GM13977 (cell line): ENCODE measurements at regions not wholly inside any gene's neighbourhood (a gene's known extent, or its start where the extent isn't known, plus 50 kb on each side); places are given as distances from the start of the nearest gene placed in this dataset.

Experiments used
- DNase-seq: peaks from one replicate; pipeline ENCODE4 v3.0.0; 2012; ENCODE audit warnings: low spot score
- in situ Hi-C: fragments of 300-500 bp; cut with MboI; formaldehyde crosslinking; loops from one replicate; pipeline ENCODE4 v1.12.0; 2022; ENCODE audit warnings: low sequenced_read_pairs, low pct_unique_long_range_greater_than_20kb, mixed read lengths, inconsistent platforms; ENCODE audit not compliant: unreplicated experiment
- TF ChIP-seq, protein P1 (sequence below): IDR thresholded peaks from 2 replicates; pipeline ENCODE4 v1.5.1; 2012; ENCODE audit warnings: mild to moderate bottlenecking, control low read depth; ENCODE audit not compliant: insufficient read depth; ENCODE audit errors: extremely low read depth, missing control alignments

GRCh38 chr13:95385373-95385772 is 84.1 kb upstream of the ABCC4 start:
- DNase-seq = no peak
- in situ Hi-C loops = no loop called here
- TF ChIP-seq, protein P1, sequence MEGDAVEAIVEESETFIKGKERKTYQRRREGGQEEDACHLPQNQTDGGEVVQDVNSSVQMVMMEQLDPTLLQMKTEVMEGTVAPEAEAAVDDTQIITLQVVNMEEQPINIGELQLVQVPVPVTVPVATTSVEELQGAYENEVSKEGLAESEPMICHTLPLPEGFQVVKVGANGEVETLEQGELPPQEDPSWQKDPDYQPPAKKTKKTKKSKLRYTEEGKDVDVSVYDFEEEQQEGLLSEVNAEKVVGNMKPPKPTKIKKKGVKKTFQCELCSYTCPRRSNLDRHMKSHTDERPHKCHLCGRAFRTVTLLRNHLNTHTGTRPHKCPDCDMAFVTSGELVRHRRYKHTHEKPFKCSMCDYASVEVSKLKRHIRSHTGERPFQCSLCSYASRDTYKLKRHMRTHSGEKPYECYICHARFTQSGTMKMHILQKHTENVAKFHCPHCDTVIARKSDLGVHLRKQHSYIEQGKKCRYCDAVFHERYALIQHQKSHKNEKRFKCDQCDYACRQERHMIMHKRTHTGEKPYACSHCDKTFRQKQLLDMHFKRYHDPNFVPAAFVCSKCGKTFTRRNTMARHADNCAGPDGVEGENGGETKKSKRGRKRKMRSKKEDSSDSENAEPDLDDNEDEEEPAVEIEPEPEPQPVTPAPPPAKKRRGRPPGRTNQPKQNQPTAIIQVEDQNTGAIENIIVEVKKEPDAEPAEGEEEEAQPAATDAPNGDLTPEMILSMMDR = no peak

GRCh38 chr13:95385798-95386197 is 84.5 kb upstream of the ABCC4 start:
- DNase-seq = no peak
- in situ Hi-C loops = no loop called here
- TF ChIP-seq, protein P1 = no peak

DNA sequence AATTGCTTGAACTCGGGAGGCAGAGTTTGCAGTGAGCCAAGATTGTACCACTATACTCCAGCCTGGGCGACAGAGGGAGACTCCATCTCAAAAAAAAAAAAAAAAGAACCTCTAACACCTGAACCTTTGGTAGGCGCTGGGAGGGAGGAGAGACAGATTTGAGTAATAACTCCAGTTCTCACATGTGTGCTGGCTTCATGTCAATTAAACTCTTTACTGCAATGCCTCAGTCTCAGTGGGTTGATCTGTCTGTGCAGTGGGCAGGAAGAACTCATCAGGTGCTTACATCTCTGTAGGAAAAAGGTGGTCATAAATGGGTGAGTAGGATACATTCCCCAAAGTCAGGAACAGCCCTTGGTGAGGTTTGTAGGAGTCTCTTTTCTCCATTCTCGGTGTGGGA is 85.1 kb upstream of the ABCC4 start:
- DNase-seq = no peak
- in situ Hi-C loops = no loop called here
- TF ChIP-seq, protein P1 = no peak

DNA sequence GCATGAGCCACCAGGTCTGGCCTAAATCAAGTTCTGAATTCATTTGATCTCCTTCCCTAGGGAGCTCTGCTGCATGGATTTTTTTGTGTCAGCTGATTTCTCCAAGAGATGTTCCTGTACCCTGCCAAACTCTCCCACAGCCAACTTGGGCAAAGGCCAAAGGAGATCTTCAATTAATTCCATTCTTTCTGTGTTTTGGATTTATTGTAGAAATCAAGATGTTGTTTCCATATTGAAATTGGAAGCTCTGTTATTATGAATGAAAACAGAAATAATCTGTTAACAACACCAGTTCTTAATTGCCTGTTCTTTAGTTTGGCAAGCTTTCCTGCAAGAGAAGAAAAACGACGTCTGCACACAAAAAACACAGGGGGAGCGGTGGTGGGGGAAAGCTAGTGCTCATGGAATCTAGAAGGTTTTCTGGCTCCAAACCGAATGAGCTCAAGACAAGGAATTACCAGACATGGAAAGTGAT is 86.5 kb upstream of the ABCC4 start:
- no peak for DNase-seq
- TF ChIP-seq, protein P1 = no peak
- in situ Hi-C loops = no loop called here

DNA sequence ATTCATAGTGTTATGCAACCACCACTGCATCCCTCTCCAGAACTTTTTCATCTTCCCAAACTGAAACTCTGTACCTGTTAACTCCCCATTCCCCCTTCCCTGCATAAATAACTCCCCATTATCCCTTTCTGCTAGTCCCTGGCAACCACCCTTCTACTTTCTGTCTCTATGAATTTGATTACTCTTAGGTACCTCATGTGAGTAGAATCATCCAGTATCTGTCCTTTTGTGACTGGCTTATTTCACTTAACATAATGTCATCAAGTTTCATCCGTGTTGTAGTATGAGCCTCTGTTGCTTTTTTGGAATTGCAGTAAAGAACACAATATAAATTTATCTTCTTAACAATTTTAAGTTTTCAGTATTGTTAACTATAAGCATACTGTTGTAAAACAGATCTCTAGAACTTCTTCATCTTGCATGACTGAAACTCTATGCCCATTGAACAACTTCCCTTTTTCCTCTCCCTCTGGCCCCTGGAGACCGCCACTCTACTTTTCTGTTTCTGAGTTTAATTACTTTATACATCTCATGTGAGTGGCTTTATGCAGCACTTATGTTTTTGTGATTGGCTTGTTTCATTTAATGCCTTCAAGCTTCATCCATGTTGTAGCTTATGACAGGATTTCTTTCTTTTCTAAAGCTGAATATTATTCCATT is 87.3 kb upstream of the ABCC4 start:
- DNase-seq = no peak
- in situ Hi-C loops = no loop called here
- TF ChIP-seq, protein P1 = no peak

DNA sequence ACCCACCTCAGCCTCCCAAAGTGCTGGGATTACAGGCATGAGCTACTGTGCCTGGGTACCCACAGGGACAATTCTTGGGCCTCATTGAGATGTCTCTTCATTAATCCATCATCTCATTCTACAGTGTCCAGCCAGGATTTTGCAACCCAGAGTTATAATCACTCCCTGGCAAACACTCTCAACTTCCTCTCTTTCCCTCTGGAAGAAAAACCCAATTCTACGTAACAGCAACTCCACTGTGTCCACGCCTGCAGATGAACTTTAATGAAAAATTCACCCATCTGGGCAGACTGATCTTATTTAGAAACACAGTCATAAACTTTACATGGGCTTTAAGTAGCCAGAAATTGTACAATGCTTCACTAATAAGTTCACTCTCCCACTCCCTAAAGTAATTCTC is 90.1 kb upstream of the ABCC4 start:
- no peak for DNase-seq
- in situ Hi-C loops = no loop called here
- TF ChIP-seq, protein P1 = no peak

DNA sequence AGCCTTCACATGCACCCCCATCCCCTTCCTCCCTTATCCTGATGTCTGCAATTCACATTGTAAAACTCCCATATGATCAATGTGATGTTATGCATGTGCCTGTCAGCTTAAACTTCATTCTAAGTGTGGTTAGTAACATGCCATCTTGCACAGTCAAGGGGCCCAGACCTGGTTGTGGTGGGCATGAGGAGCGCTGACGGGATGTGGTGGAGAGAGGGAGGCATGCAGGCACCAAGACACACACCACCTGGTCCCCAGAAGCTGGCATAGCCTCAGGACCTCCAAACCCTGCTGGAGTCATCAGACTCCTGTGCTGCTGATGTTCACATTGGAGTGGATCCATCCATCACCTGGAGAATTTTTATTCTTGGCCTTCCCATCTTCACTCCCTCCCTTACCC is 90.5 kb upstream of the ABCC4 start:
- in situ Hi-C loops = no loop called here
- TF ChIP-seq, protein P1 = no peak
- no peak for DNase-seq
